NT2/D1 (cell line): ENCODE measurements at regions not wholly inside any gene's neighbourhood (a gene's known extent, or its start where the extent isn't known, plus 50 kb on each side); places are given as distances from the start of the nearest gene placed in this dataset.
A peak's percentile ranks its signal among the peaks of the same experiment; 100 is the strongest.

Source experiments
- DNase-seq: peaks from one replicate; pipeline ENCODE4 v3.0.0-alpha.2; 2011; ENCODE audit warnings: low read depth, low spot score
- H3K27me3 ChIP-seq: 2 replicates; pipeline ENCODE4 v1.6.0; 2011; ENCODE audit warnings: mild to moderate bottlenecking; ENCODE audit not compliant: insufficient read length, insufficient read depth
- H3K36me3 ChIP-seq: 2 replicates; pipeline ENCODE4 v1.6.1; 2011; ENCODE audit warnings: mild to moderate bottlenecking, low read length, mixed read lengths; ENCODE audit not compliant: insufficient read depth, insufficient read length
- H3K4me1 ChIP-seq: 2 replicates; pipeline ENCODE4 v1.5.1; 2011; ENCODE audit not compliant: insufficient read depth, insufficient read length
- H3K4me3 ChIP-seq: 2 replicates; pipeline ENCODE4 v1.5.1; 2011; ENCODE audit warnings: low read depth; ENCODE audit not compliant: insufficient read length
- H3K9ac ChIP-seq: 2 replicates; pipeline ENCODE4 v1.6.0; 2011; ENCODE audit warnings: low read depth; ENCODE audit not compliant: insufficient read length
- H3K9me3 ChIP-seq: 2 replicates; pipeline ENCODE4 v1.5.1; 2011; ENCODE audit warnings: mild to moderate bottlenecking, low read length; ENCODE audit not compliant: insufficient read depth
- SUZ12 ChIP-seq: IDR thresholded peaks from 2 replicates; pipeline ENCODE4 v1.6.1; 2011; ENCODE audit not compliant: insufficient read length, insufficient read depth; ENCODE audit errors: extremely low read depth
- YY1 ChIP-seq: IDR thresholded peaks from 2 replicates; pipeline ENCODE4 v1.6.1; 2011; ENCODE audit not compliant: insufficient read length, insufficient read depth
- ZNF274 ChIP-seq: IDR thresholded peaks from 2 replicates; pipeline ENCODE4 v1.6.1; 2011; ENCODE audit warnings: mild to moderate bottlenecking, low read depth, low read length

DNA sequence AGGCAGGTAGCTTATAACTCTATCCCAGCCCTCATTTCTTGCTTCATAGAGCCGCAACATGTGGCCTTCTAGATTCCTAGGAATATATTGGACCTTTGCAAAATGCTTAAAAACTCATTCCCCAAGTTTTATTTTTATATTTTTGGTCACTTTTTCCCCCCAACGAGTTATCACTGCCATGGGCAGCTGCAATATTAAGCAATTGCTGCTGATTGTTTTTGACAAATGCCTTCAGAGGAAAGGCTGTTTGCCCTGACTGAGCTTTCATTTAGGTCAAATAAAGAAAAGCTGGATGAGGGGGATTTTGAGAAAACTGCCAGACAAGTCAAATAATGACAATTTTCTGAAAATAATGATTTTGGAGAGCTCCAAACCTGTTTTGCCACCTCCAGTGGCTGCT lies 976.9 kb upstream of the MBL2 start:
- Histone ChIP-seq H3K4me3 (no peak overlapping the region), H3K4me1 (no peaks in the 10 kb centered on the region), H3K9me3 (peaks cover 11% of the 10 kb centered on the region; the same call in 1 of the 2 replicates), H3K36me3 (no peaks in the 10 kb centered on the region), H3K27me3 (no peaks in the 10 kb centered on the region), H3K9ac (no peak overlapping the region)
- TF ChIP-seq ZNF274 (no peak), YY1 (no peak)
- no peak for DNase-seq

DNA sequence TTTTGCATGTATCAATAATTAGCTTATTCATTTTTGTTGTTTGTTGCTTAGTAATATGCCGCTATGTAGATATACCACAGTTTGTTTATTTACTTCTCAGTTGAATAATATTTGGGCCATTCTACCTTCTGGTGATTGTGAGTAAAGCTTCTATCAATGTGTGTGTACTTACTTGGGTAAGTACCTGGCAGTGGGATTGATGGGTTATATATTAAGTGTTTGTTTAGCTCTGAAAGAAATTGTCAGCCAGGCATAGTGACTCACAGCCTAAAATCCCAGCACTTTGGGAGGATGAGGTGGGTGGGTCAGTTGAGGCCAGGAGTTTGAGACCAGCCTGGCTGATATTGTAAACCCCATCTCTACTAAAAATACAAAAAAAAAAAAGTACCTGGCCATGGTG lies 975.7 kb upstream of the MBL2 start:
- Histone ChIP-seq H3K4me1 (no peaks in the 10 kb centered on the region), H3K9me3 (peaks cover 18% of the 10 kb centered on the region; the same call in 1 of the 2 replicates), H3K9ac (no peak overlapping the region), H3K36me3 (no peaks in the 10 kb centered on the region), H3K27me3 (no peaks in the 10 kb centered on the region), H3K4me3 (no peak overlapping the region)
- no peak for DNase-seq
- TF ChIP-seq ZNF274 (no peak), YY1 (no peak), SUZ12 (no peak)

DNA sequence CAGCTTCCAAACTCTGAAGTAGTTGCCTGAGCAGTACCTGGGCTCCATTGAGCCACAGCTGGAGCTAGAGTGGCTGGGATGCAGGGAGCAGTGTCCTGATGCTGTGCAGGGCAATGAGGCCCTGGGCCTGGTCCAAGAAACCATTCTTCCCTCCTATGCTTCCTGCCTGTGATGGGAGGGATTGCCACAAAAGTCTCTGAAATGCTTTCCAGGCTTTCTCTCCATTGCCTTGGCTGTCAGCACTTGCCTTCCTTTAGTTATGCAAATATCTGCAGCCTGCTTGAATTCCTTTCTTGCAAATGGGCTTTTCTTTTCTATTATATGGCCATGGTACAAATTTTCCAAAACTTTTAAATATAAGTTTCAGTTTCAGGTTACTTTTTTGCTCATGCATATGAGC lies 972.2 kb upstream of the MBL2 start:
- Histone ChIP-seq H3K9me3 (peaks cover 18% of the 10 kb centered on the region; the same call in 1 of the 2 replicates), H3K4me1 (no peaks in the 10 kb centered on the region), H3K4me3 (no peak overlapping the region), H3K36me3 (no peaks in the 10 kb centered on the region), H3K27me3 (no peaks in the 10 kb centered on the region), H3K9ac (no peak overlapping the region)
- TF ChIP-seq YY1 (no peak), SUZ12 (no peak), ZNF274 (no peak)
- peak; percentile 30 for DNase-seq

DNA sequence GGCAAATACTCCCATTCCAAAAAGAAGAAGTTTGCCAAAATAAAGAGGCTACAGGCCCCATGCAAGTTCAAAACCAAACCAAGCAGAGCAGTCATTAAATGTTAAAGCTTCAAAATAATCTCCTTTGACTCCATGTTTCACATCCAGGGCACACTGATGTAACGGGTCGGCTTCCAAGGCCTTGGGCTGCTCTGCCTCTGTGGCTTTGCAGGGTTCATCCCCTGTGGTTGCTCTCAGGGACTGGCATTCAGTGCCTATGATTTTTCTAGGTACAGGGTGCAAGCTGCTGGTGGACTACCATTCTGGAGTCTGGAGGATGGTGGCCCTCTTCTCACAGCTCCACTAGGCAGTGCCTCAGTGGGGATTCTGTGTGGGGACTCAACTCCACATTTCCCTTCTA lies 971.6 kb upstream of the MBL2 start:
- H3K36me3 ChIP-seq = no peaks in the 10 kb centered on the region
- no peaks in the 10 kb centered on the region for H3K4me1 ChIP-seq
- TF ChIP-seq SUZ12 = no peak
- no peak for TF ChIP-seq ZNF274
- no peak for TF ChIP-seq YY1
- no peak overlapping the region for H3K4me3 ChIP-seq
- peaks cover 12% of the 10 kb centered on the region; the same call in 1 of the 2 replicates for H3K9me3 ChIP-seq
- no peak for DNase-seq
- no peak overlapping the region for H3K9ac ChIP-seq
- no peaks in the 10 kb centered on the region for H3K27me3 ChIP-seq

DNA sequence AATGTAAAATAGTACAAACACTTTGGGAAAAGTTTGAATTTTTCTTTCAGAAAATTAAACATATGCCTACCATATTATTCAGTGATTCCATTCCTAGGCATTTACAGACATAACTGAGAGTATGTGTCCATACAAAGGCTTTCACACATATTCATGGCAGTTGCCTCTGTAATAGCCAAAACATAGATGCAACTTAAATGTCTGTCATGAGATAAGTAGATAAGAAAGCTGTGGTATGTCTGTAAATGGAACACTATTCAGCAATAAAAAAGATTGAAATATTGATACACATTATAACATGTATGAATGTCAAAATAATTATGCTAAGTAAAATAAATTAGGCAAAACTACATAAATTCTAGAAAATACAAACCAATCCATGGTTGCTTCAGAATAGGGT lies 964.5 kb upstream of the MBL2 start:
- TF ChIP-seq YY1 (no peak), SUZ12 (no peak), ZNF274 (no peak)
- H3K4me3 ChIP-seq = no peak overlapping the region
- H3K27me3 ChIP-seq = no peaks in the 10 kb centered on the region
- DNase-seq = no peak
- no peaks in the 10 kb centered on the region for H3K4me1 ChIP-seq
- no peak overlapping the region for H3K9ac ChIP-seq
- H3K9me3 ChIP-seq = no peaks in the 10 kb centered on the region
- H3K36me3 ChIP-seq = no peaks in the 10 kb centered on the region

DNA sequence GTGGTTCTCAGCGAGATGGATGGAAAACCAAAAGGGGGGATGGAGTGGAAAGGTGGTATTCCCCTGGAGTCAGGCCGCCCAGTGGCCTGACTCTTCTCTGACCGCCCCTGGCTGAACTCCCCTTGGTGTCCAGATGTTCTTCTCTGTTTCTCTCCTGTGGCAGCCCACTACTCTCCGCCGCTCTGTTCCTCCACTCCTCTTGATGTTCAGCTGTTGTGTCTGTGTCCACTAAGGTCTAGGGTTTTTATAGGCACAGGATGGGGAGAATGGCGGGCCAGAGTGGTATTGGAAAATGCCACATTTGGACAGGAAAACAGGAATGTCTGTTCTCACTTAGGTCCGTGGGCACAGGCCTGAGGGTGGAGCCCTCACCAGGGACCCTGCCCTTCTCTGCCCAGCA lies 954.3 kb upstream of the MBL2 start:
- Histone ChIP-seq H3K4me1 (no peaks in the 10 kb centered on the region), H3K27me3 (no peaks in the 10 kb centered on the region), H3K9me3 (no peaks in the 10 kb centered on the region), H3K9ac (no peak overlapping the region), H3K36me3 (no peaks in the 10 kb centered on the region), H3K4me3 (no peak overlapping the region)
- no peak for DNase-seq
- TF ChIP-seq SUZ12 (no peak), ZNF274 (no peak), YY1 (no peak)

DNA sequence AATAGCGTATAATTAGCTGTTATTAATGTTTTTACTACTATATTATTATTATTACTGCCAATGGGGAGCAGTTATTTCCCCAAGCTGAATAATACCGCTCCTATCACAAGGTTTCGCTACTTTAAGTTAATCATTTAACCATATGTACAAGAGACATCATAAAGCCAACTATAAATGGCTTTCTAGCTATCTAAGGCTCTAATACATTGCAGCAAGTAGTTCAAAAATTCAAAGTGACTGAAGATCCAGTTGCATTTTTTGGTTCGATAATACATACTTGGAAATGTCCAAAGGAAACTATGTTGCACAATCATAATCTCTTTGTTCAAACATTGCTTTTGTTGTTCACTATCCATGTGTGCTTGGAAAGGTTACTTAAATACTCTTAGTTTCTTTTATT lies 952.0 kb upstream of the MBL2 start:
- H3K36me3 ChIP-seq = no peaks in the 10 kb centered on the region
- no peaks in the 10 kb centered on the region for H3K9me3 ChIP-seq
- no peaks in the 10 kb centered on the region for H3K27me3 ChIP-seq
- H3K4me1 ChIP-seq = no peaks in the 10 kb centered on the region
- DNase-seq = no peak
- H3K9ac ChIP-seq = no peak overlapping the region
- no peak overlapping the region for H3K4me3 ChIP-seq
- TF ChIP-seq ZNF274 = no peak
- TF ChIP-seq YY1 = no peak
- TF ChIP-seq SUZ12 = no peak

DNA sequence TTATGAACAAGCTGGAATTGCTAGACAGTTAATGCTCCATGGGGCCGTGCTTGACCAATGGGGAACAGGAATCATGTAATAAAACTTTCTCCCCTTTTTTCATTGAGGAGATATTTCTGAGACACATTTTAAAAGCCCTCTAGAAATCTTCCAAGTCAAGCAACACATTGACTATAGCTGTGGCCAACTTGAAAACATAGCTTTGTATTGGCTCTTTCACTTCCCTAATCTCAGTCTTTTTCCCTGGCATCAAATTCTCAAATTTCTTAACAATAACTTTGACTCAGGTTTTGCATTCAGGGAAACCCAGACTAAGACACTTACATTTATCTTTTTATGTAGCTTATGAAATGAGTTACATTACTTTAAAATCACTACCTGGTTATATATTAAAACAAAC lies 947.1 kb upstream of the MBL2 start:
- Histone ChIP-seq H3K9me3 (no peaks in the 10 kb centered on the region), H3K4me1 (no peaks in the 10 kb centered on the region), H3K27me3 (no peaks in the 10 kb centered on the region), H3K4me3 (no peak overlapping the region), H3K9ac (no peak overlapping the region), H3K36me3 (no peaks in the 10 kb centered on the region)
- no peak for DNase-seq
- no peak for TF ChIP-seq YY1
- no peak for TF ChIP-seq ZNF274
- no peak for TF ChIP-seq SUZ12
